Lung (tissue), 11 donors: ENCODE measurements at regions not wholly inside any gene's neighbourhood (a gene's known extent, or its start where the extent isn't known, plus 50 kb on each side); places are given as distances from the start of the nearest gene placed in this dataset.

ENCODE experiments used
- ATAC-seq: fragments of 200-7000 bp; cut with Tn5 transposase; one replicate; pipeline ENCODE4 v1.9.1; 2020; ENCODE audit warnings: moderate number of reproducible peaks; ENCODE audit not compliant: insufficient read depth, low FRiP score
- DNase-seq, 3 donors: peaks; one replicate each; pipeline ENCODE4 v3.0.0-alpha.2; 2013 to 2017
- H3K27ac ChIP-seq, 2 donors: one replicate each; pipeline ENCODE4 v1.5.1; 2013; ENCODE audit warnings: mild to moderate bottlenecking in 2 of 2, moderate library complexity in 2 of 2, control low read depth in 1 of 2, inconsistent platforms in 1 of 2, low read depth in 1 of 2, low read length in 1 of 2
- H3K27me3 ChIP-seq, 3 donors: one replicate each; pipeline ENCODE4 v1.5.1; 2013; ENCODE audit warnings: low read length in 2 of 3; ENCODE audit not compliant: control insufficient read depth in 3 of 3, insufficient read depth in 3 of 3
- H3K36me3 ChIP-seq, 4 donors: one replicate each; pipeline ENCODE4 v1.5.1; 2013; ENCODE audit warnings: low read length in 4 of 4, mild to moderate bottlenecking in 1 of 4, moderate library complexity in 1 of 4; ENCODE audit not compliant: control insufficient read depth in 4 of 4, insufficient read depth in 4 of 4
- H3K4me1 ChIP-seq, 5 donors: one replicate each; pipeline ENCODE4 v1.5.1; 2013; ENCODE audit warnings: low read length in 5 of 5, mild to moderate bottlenecking in 2 of 5, moderate library complexity in 1 of 5; ENCODE audit not compliant: control insufficient read depth in 5 of 5, insufficient read depth in 5 of 5
- H3K4me3 ChIP-seq: one replicate; pipeline ENCODE4 v1.5.1; 2013; ENCODE audit warnings: mild to moderate bottlenecking, control low read depth, moderate library complexity
- H3K9ac ChIP-seq, 2 donors: one replicate each; pipeline ENCODE4 v1.5.1; 2013; ENCODE audit warnings: low read length in 2 of 2, control low read depth in 1 of 2; ENCODE audit not compliant: insufficient read depth in 1 of 2
- H3K9me3 ChIP-seq, 4 donors: one replicate each; pipeline ENCODE4 v1.5.1; 2013; ENCODE audit warnings: low read length in 3 of 4, mild to moderate bottlenecking in 1 of 4, moderate library complexity in 1 of 4; ENCODE audit not compliant: control insufficient read depth in 4 of 4, insufficient read depth in 3 of 4
- CTCF ChIP-seq: IDR thresholded peaks from 2 replicates; pipeline ENCODE4 v1.5.1; 2012; ENCODE audit warnings: mild to moderate bottlenecking; ENCODE audit errors: control extremely low read depth, extremely low read depth
- WGBS, 2 donors: extraction: QIAGEN DNeasy Blood & Tissue Kit; methylation state at CpG; one replicate each; pipeline ENCODE4 v1.1.7; 2013; 5-methylcytosine and 5-hydroxymethylcytosine counted together
- donor health status: control.
- donor health status: control.
- donor health status: Bipolar disorder and iron deficiency.
- donor health status: healthy.
- donor health status: DM: yes; HTN: yes; CAD: no.

GRCh38 chr20:51906679-51907078 is 104.4 kb upstream of the SALL4 start:
- Histone ChIP-seq H3K4me3 (no peak overlapping the region), H3K36me3 (no peaks in the 10 kb centered on the region), H3K9me3 (peaks cover 0 to 3% (median 0%) of the 10 kb centered on the region in 4 donors), H3K27me3 (no peaks in the 10 kb centered on the region), H3K4me1 (peaks cover 0 to 17% (median 0%) of the 10 kb centered on the region in 5 donors), H3K27ac (no peak overlapping the region), H3K9ac (no peak overlapping the region)
- DNase-seq (peak in 2 of 3 donors; percentile 30 to 45), ATAC-seq (no peak)
- 52 to 61% methylated on average over 1 of the region's 1 CpG for WGBS, 2 donors
- no peak for TF ChIP-seq CTCF

GRCh38 chr20:51906049-51906448 is 103.7 kb upstream of the SALL4 start:
- 82 to 93% methylated on average over 6 of the region's 6 CpGs for WGBS, 2 donors
- DNase-seq: no peak
- TF ChIP-seq CTCF: no peak
- Histone ChIP-seq H3K4me1 (peaks cover 0 to 15% (median 0%) of the 10 kb centered on the region in 5 donors), H3K9me3 (peaks cover 0 to 3% (median 0%) of the 10 kb centered on the region in 4 donors), H3K9ac (no peak overlapping the region), H3K36me3 (no peaks in the 10 kb centered on the region), H3K27me3 (no peaks in the 10 kb centered on the region), H3K4me3 (no peak overlapping the region), H3K27ac (no peak overlapping the region)
- no peak for ATAC-seq

- Histone ChIP-seq H3K27me3 (no peaks in the 10 kb centered on the region), H3K9ac (no peak overlapping the region), H3K9me3 (peaks cover 0 to 3% (median 0%) of the 10 kb centered on the region in 4 donors), H3K27ac (no peak overlapping the region), H3K4me3 (no peak overlapping the region), H3K36me3 (no peaks in the 10 kb centered on the region), H3K4me1 (no peaks in the 10 kb centered on the region)
- no peak for TF ChIP-seq CTCF
- DNase-seq (no peak), ATAC-seq (no peak)
- 76 to 89% methylated on average over 6 of the region's 6 CpGs for WGBS, 2 donors
Observed at GRCh38 chr20:51902933-51903332, 100.6 kb upstream of the SALL4 start.

- 96 to 97% methylated on average over 3 of the region's 3 CpGs for WGBS, 2 donors
- no peak for ATAC-seq
Observed at GRCh38 chr20:51900443-51900842, 98.1 kb upstream of the SALL4 start.

More at GRCh38 chr20:51900443-51900842, 98.1 kb upstream of the SALL4 start:
- DNase-seq: no peak
- Histone ChIP-seq H3K4me3 (no peak overlapping the region), H3K4me1 (no peaks in the 10 kb centered on the region), H3K9ac (no peak overlapping the region), H3K9me3 (peaks cover 0 to 3% (median 0%) of the 10 kb centered on the region in 4 donors), H3K27me3 (no peaks in the 10 kb centered on the region), H3K36me3 (no peaks in the 10 kb centered on the region), H3K27ac (no peak overlapping the region)
- no peak for TF ChIP-seq CTCF
